HL-60 (cell line): ENCODE measurements at regions not wholly inside any gene's neighbourhood (a gene's known extent, or its start where the extent isn't known, plus 50 kb on each side); places are given as distances from the start of the nearest gene placed in this dataset.

Experiments
- DNase-seq, 2 experiments: peaks; one replicate each; pipeline ENCODE4 v3.0.0-alpha.2; 2010 to 2020; ENCODE audit warnings: low read depth in 1 of 2, low spot score in 1 of 2
- H3K27ac ChIP-seq: fragments of 250-450 bp; sonication (Bioruptor Pico); replicated peaks from 2 replicates; pipeline ENCODE4 v1.5.1; 2020; ENCODE audit warnings: mild to moderate bottlenecking, moderate library complexity
- H3K27me3 ChIP-seq: fragments of 250-450 bp; sonication (Bioruptor Pico); 2 replicates; pipeline ENCODE4 v1.5.1; 2021; ENCODE audit warnings: mild to moderate bottlenecking, moderate library complexity; ENCODE audit not compliant: insufficient read depth, poor library complexity, severe bottlenecking
- H3K4me3 ChIP-seq: replicated peaks from 2 replicates; pipeline ENCODE4 v1.5.1; 2011; ENCODE audit warnings: mild to moderate bottlenecking, control low read depth, low read length; ENCODE audit not compliant: insufficient read depth
- CTCF ChIP-seq: IDR thresholded peaks from one replicate; pipeline ENCODE4 v1.5.1; 2011; ENCODE audit warnings: low read length, control low read depth, inconsistent platforms; ENCODE audit not compliant: insufficient read depth
- GABPA ChIP-seq: IDR thresholded peaks from 2 replicates; pipeline ENCODE4 v1.6.1; 2012; ENCODE audit warnings: low read depth
- POLR2AphosphoS5 ChIP-seq: IDR thresholded peaks from 2 replicates; pipeline ENCODE4 v1.6.1; 2012; ENCODE audit warnings: low read depth
- REST ChIP-seq: IDR thresholded peaks from 2 replicates; pipeline ENCODE4 v1.6.1; 2012; ENCODE audit warnings: low read depth; ENCODE audit not compliant: insufficient replicate concordance
- SPI1 ChIP-seq: IDR thresholded peaks from 2 replicates; pipeline ENCODE4 v1.6.1; 2012; ENCODE audit warnings: low read depth, mild to moderate bottlenecking, borderline replicate concordance

DNA sequence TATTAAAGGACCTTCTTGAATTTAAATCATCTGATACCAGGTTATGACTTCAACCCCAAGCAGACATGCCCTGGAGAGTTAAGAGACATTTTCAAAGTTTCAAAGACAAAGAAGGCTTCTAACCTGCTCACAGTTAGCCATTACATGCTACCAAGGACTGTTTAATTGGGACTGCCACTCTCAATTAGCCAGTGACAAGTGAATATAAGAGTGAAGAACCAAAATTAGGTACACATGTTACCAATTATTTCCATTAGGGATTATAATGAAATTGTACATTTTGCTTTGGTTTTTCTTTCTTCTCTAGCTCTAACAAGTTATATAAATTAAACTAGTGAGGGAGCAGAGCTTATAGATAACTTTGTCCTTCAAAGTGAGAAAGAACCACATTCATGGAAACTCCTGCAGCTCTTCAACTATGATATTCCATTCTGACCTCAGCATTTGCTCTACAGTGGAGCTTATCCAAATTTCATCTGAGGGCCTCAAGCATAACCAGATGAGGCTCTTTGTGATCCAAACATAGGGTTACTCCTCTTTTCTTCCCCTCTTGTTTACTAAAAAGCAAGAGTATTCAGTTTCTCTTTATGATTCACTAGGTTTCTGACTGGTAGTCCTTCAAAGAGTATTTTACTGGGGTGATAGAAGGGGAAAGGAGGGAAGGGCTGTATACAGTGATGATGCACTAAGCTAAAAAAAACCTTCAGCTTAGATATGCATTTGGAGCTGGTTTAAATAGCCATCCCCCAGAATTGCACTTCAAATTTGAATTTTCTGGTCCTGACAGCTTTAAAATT, 91.3 kb downstream of the DUSP6 start:
- TF ChIP-seq GABPA = no peak
- no peak for TF ChIP-seq REST
- no peak for TF ChIP-seq SPI1
- no peak for TF ChIP-seq CTCF
- no peak for TF ChIP-seq POLR2AphosphoS5
- Histone ChIP-seq H3K27me3 (no peaks in the 10 kb centered on the region), H3K27ac (no peak overlapping the region), H3K4me3 (no peak overlapping the region)
- DNase-seq = no peak

DNA sequence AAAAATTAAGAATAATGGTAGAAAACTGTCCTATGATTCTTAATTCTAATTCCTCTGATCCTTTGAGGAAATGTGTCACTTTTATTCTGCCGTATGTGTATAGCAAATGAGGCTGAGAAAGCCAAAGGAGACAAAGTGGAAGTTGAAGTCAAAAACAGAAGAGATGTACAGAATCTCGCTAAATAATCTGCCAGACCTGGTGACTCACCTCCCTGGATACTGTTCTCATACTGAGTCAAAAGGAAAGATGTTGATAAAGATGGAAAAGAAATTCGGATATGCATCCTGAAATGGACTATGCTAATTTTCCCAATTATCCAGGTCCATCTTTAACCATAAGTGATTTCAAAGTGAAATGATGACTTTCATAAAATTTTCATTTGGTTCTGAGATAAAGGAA, 92.5 kb downstream of the DUSP6 start:
- no peak for DNase-seq
- Histone ChIP-seq H3K4me3 (no peak overlapping the region), H3K27ac (no peak overlapping the region), H3K27me3 (no peaks in the 10 kb centered on the region)
- TF ChIP-seq GABPA = no peak
- TF ChIP-seq CTCF = no peak
- no peak for TF ChIP-seq POLR2AphosphoS5
- TF ChIP-seq SPI1 = no peak
- TF ChIP-seq REST = no peak

DNA sequence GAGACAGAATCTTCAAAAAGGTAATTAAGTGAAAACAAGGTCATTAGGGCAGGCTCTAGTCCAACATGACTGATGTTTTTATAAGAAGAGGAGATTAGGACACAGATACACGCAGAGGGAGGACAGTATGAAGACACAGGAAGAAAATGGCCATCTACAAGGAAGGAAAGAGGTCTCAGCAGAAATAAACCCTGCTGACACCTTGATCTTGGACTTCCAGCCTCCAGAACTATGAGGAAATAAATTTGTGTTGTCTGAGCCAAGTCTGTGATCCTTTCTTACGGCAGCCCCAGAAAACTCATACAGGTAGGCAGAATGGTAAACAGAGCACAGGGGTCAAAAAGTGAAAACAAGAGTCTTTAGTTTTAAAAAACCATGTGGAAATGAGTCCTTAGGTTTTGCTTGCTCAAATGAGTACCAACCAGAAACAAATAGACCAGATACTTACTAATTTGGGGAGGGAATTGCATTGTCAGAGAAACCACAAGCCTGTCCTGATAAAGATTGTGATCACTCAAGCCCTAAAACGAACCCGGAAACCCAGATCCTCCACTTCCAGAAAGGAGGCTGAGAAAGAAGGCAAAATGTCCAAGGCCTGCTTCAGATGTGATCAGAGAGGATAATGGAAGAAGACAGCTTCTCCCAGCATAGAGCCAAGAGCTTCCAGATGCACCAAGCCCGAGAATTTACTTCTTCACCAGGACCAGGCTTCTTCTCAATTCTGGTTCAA, 93.9 kb downstream of the DUSP6 start:
- no peak for TF ChIP-seq POLR2AphosphoS5
- TF ChIP-seq REST = no peak
- TF ChIP-seq SPI1 = no peak
- no peak for TF ChIP-seq CTCF
- no peak for TF ChIP-seq GABPA
- H3K27ac ChIP-seq = no peak overlapping the region
- DNase-seq = no peak
- no peak overlapping the region for H3K4me3 ChIP-seq
- H3K27me3 ChIP-seq = no peaks in the 10 kb centered on the region
